Keratinocyte (primary cell): ENCODE measurements at regions not wholly inside any gene's neighbourhood (a gene's known extent, or its start where the extent isn't known, plus 50 kb on each side); places are given as distances from the start of the nearest gene placed in this dataset.

ENCODE experiments used
- EZH2 ChIP-seq: IDR thresholded peaks from one replicate; pipeline ENCODE4 v1.6.1; 2012; ENCODE audit warnings: inconsistent platforms, mild to moderate bottlenecking, low read length, moderate library complexity
- TF ChIP-seq, protein P1 (sequence below), 3 experiments: IDR thresholded peaks in 1 of 3; conservative IDR thresholded peaks in 1 of 3; optimal IDR thresholded peaks in 1 of 3; 2 replicates in 2 of 3; 3 replicates in 1 of 3; pipeline versions ENCODE3 to v1.5.1; 2011; ENCODE audit warnings: low read length in 3 of 3, mild to moderate bottlenecking in 3 of 3, moderate library complexity in 2 of 3, control low read depth in 1 of 3, inconsistent platforms in 1 of 3; ENCODE audit not compliant: insufficient read depth in 2 of 3; ENCODE audit errors: extremely low read depth in 1 of 3

DNA sequence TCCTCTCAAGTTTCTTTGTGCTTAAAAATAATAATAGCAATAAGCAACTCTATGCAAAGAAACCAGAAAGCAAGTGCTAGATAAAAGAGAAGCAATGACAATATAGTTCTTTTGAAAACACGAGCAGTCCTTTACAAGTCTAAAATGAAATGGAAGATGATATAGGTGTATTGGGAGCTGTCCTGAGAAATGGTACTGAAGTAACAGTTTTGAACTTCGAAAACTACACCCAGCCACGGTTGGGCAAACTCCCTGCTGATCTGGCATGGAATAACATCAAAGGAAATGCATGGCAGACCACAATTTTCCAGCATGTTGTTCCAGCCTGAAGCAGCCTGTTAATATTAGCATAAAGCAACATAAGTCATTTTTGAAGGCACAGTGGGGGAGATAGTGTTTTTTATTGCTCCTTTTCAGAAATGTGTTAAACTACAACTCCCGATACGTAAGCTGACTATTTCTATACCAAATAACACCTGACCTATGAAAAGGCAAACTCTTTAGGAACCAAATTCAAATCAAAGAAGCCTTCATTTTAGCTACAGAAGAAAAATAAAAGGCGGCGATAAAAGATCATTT is 596.1 kb upstream of the KLHL29 start:
- TF ChIP-seq, protein P1, sequence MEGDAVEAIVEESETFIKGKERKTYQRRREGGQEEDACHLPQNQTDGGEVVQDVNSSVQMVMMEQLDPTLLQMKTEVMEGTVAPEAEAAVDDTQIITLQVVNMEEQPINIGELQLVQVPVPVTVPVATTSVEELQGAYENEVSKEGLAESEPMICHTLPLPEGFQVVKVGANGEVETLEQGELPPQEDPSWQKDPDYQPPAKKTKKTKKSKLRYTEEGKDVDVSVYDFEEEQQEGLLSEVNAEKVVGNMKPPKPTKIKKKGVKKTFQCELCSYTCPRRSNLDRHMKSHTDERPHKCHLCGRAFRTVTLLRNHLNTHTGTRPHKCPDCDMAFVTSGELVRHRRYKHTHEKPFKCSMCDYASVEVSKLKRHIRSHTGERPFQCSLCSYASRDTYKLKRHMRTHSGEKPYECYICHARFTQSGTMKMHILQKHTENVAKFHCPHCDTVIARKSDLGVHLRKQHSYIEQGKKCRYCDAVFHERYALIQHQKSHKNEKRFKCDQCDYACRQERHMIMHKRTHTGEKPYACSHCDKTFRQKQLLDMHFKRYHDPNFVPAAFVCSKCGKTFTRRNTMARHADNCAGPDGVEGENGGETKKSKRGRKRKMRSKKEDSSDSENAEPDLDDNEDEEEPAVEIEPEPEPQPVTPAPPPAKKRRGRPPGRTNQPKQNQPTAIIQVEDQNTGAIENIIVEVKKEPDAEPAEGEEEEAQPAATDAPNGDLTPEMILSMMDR (optimal IDR thresholded peaks at IDR 0.05 in 1 of 3, IDR thresholded peaks at IDR 0.05 in 1 of 3, conservative IDR thresholded peaks at IDR 0.05 in 1 of 3; ENCODE audit: extremely low read depth in 1 of 3, insufficient read depth in 2 of 3, low read length in 3 of 3) = no peak
- TF ChIP-seq EZH2 = no peak
